Hepatocyte (in vitro differentiated cells): ENCODE measurements at regions not wholly inside any gene's neighbourhood (a gene's known extent, or its start where the extent isn't known, plus 50 kb on each side); places are given as distances from the start of the nearest gene placed in this dataset.
"Not testable (repeated sequence)": the region's sequence is repeated elsewhere in the genome, so short reads cannot be mapped to it uniquely, and the experiment has no call there.

Source experiments
- EZH2 ChIP-seq: fragments of 200-600 bp; sonication (generic); IDR thresholded peaks from 2 replicates; pipeline ENCODE4 v1.6.1; 2016; ENCODE audit warnings: antibody characterized with exemption, mild to moderate bottlenecking, borderline replicate concordance
- EZH2phosphoT487 ChIP-seq: fragments of 200-600 bp; sonication (generic); IDR thresholded peaks from one replicate; pipeline ENCODE4 v1.6.1; 2018; ENCODE audit warnings: antibody characterized with exemption, mild to moderate bottlenecking, low read depth, moderate library complexity; ENCODE audit not compliant: unreplicated experiment, severe bottlenecking
- TF ChIP-seq, protein P1 (sequence below): fragments of 200-600 bp; sonication (generic); IDR thresholded peaks from 2 replicates; pipeline ENCODE4 v1.5.1; 2016; ENCODE audit warnings: antibody characterized with exemption, mild to moderate bottlenecking; ENCODE audit not compliant: poor library complexity

DNA sequence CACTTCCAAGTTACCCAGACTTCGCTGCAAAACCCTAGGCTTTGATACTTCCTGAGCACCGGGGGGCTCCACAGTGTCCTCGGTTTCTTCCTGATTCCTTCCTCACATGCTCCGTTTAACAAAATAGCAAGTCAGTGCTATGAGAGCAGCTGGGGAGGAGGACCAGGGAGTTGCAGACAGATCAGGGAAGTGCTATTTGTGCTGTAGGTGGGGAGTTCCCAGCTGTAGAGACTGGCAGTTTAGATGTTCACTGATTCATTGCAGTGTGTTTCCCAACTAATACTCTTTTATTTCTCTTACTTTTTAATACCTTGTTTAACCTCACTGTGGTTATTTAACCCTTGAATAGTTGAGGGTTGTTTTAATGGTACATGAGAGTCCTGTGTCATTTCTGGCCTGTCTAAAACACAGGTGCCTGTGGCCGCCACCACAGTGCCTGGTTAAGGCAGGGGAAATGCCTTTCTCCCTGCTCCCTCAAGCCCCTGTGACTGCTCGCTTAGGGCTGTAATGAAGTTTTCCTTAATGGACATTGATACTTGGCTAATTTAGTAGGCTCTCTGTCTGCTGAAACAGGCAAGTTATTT, 113.5 kb downstream of the GOLGA6L22 start:
- TF ChIP-seq, protein P1, sequence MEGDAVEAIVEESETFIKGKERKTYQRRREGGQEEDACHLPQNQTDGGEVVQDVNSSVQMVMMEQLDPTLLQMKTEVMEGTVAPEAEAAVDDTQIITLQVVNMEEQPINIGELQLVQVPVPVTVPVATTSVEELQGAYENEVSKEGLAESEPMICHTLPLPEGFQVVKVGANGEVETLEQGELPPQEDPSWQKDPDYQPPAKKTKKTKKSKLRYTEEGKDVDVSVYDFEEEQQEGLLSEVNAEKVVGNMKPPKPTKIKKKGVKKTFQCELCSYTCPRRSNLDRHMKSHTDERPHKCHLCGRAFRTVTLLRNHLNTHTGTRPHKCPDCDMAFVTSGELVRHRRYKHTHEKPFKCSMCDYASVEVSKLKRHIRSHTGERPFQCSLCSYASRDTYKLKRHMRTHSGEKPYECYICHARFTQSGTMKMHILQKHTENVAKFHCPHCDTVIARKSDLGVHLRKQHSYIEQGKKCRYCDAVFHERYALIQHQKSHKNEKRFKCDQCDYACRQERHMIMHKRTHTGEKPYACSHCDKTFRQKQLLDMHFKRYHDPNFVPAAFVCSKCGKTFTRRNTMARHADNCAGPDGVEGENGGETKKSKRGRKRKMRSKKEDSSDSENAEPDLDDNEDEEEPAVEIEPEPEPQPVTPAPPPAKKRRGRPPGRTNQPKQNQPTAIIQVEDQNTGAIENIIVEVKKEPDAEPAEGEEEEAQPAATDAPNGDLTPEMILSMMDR, result not testable (repeated sequence)
- not testable (repeated sequence) for TF ChIP-seq EZH2, EZH2phosphoT487
